PC-9 (cell line): ENCODE measurements at regions not wholly inside any gene's neighbourhood (a gene's known extent, or its start where the extent isn't known, plus 50 kb on each side); places are given as distances from the start of the nearest gene placed in this dataset.

Source experiments
- BruUV-seq: library from RNA; stranded (reverse); fragments of 400-500 nt; replicated peaks from 2 replicates; lab custom pipeline; 2021; lab: Mats Ljungman, UMichigan
- CTCF ChIA-PET: fragments of 300-600 bp; sonication (Branson Sonifier 250); formaldehyde crosslinking; loops from one replicate; lab custom pipeline; 2022; ENCODE audit warnings: antibody characterized with exemption; lab: Charles Lee
- POLR2A ChIA-PET: fragments of 300-600 bp; sonication (Branson Sonifier 250); formaldehyde crosslinking; loops from one replicate; lab custom pipeline; 2022; ENCODE audit warnings: antibody characterized with exemption; ENCODE audit not compliant: unreplicated experiment; lab: Charles Lee
- DNase-seq, 2 experiments: peaks; one replicate each; pipeline versions ENCODE4 v3.0.0 to v3.0.0-alpha.2; 2015 to 2022; ENCODE audit warnings: mixed read lengths in 1 of 2
- H2AFZ ChIP-seq: fragments of 200-600 bp; sonication (generic); 2 replicates; pipeline ENCODE4 v1.8.1; 2017; ENCODE audit warnings: antibody characterized with exemption
- H3F3A ChIP-seq: fragments of 200-600 bp; sonication (generic); 2 replicates; pipeline ENCODE4 v1.8.1; 2017; ENCODE audit warnings: antibody characterized with exemption, mild to moderate bottlenecking, low read depth; ENCODE audit not compliant: insufficient read depth
- H3K27ac ChIP-seq: fragments of 200-600 bp; sonication (generic); 2 replicates; pipeline ENCODE4 v1.6.1; 2016; ENCODE audit warnings: mixed run types
- H3K27me3 ChIP-seq: fragments of 200-600 bp; sonication (generic); 2 replicates; pipeline ENCODE4 v1.6.1; 2016; ENCODE audit warnings: low read depth, mixed run types; ENCODE audit not compliant: insufficient read depth
- H3K36me3 ChIP-seq: fragments of 200-600 bp; sonication (generic); 2 replicates; pipeline ENCODE4 v1.6.1; 2016; ENCODE audit warnings: low read depth, mixed run types
- H3K4me1 ChIP-seq: fragments of 200-600 bp; sonication (generic); replicated peaks from 2 replicates; pipeline ENCODE4 v1.6.1; 2016; ENCODE audit warnings: mixed run types; ENCODE audit not compliant: insufficient read depth
- H3K4me2 ChIP-seq: fragments of 200-600 bp; sonication (generic); 2 replicates; pipeline ENCODE4 v1.6.1; 2017; ENCODE audit warnings: mixed run types
- H3K4me3 ChIP-seq: fragments of 200-600 bp; sonication (generic); 2 replicates; pipeline ENCODE4 v1.6.1; 2016; ENCODE audit warnings: mixed run types
- H3K79me2 ChIP-seq: fragments of 200-600 bp; sonication (generic); 2 replicates; pipeline ENCODE4 v1.6.1; 2017; ENCODE audit warnings: low read depth, mixed run types
- H3K9me2 ChIP-seq: fragments of 200-600 bp; sonication (generic); 2 replicates; pipeline ENCODE4 v1.8.1; 2017; ENCODE audit warnings: mild to moderate bottlenecking; ENCODE audit not compliant: insufficient read depth
- H3K9me3 ChIP-seq: fragments of 200-600 bp; sonication (generic); 2 replicates; pipeline ENCODE4 v1.8.1; 2016; ENCODE audit warnings: low read depth; ENCODE audit not compliant: insufficient read depth
- H4K20me1 ChIP-seq: fragments of 200-600 bp; sonication (generic); 2 replicates; pipeline ENCODE4 v1.8.1; 2017; ENCODE audit not compliant: insufficient read depth
- CTCF ChIP-seq: fragments of 200-600 bp; sonication (generic); conservative IDR thresholded peaks from 2 replicates; pipeline ENCODE4 v1.6.1; 2017; ENCODE audit warnings: mixed run types, antibody characterized with exemption, mild to moderate bottlenecking, moderate library complexity
- EZH2 ChIP-seq: fragments of 200-600 bp; sonication (generic); IDR thresholded peaks from 2 replicates; pipeline ENCODE4 v1.8.0; 2017; ENCODE audit warnings: antibody characterized with exemption, low read depth
- intact Hi-C: fragments of 100-400 bp; cut with micrococcal nuclease; formaldehyde crosslinking; loops from one replicate; pipeline ENCODE4 v1.10.0; 2022; ENCODE audit not compliant: unreplicated experiment

GRCh38 chrX:40863671-40864070 lies 128.3 kb upstream of the MED14 start:
- ChIA-PET CTCF (no interaction called here), POLR2A (no interaction called here)
- no peaks in the 10 kb centered on the region for H3K9me3 ChIP-seq
- H3F3A ChIP-seq = no peaks in the 10 kb centered on the region
- H3K27me3 ChIP-seq = no peaks in the 10 kb centered on the region
- no peak overlapping the region for H3K27ac ChIP-seq
- H4K20me1 ChIP-seq = no peaks in the 10 kb centered on the region
- no peak overlapping the region for H2AFZ ChIP-seq
- no peak overlapping the region for H3K4me3 ChIP-seq
- H3K9me2 ChIP-seq = no peaks in the 10 kb centered on the region
- no peak for DNase-seq
- H3K4me1 ChIP-seq = no peaks in the 10 kb centered on the region
- no TSS peak for BruUV-seq
- no peaks in the 10 kb centered on the region for H3K36me3 ChIP-seq
- H3K4me2 ChIP-seq = no peak overlapping the region
- TF ChIP-seq CTCF = no peak
- TF ChIP-seq EZH2 = no peak
- H3K79me2 ChIP-seq = no peaks in the 10 kb centered on the region
- intact Hi-C loops = no loop called here

- Histone ChIP-seq H3K27ac (no peak overlapping the region), H3K4me2 (no peak overlapping the region), H2AFZ (no peak overlapping the region), H3F3A (no peaks in the 10 kb centered on the region), H3K4me3 (no peak overlapping the region), H3K27me3 (no peaks in the 10 kb centered on the region), H3K9me2 (no peaks in the 10 kb centered on the region), H3K9me3 (no peaks in the 10 kb centered on the region), H3K4me1 (no peaks in the 10 kb centered on the region), H3K79me2 (no peaks in the 10 kb centered on the region), H4K20me1 (no peaks in the 10 kb centered on the region), H3K36me3 (no peaks in the 10 kb centered on the region)
- TF ChIP-seq CTCF (no peak), EZH2 (no peak)
- DNase-seq = no peak
- BruUV-seq = no TSS peak
- ChIA-PET POLR2A (no interaction called here), CTCF (no interaction called here)
- intact Hi-C loops = no loop called here
Observed at GRCh38 chrX:40864972-40865371, 129.6 kb upstream of the MED14 start.

- H3F3A ChIP-seq = no peaks in the 10 kb centered on the region
- H3K36me3 ChIP-seq = no peaks in the 10 kb centered on the region
- no peak overlapping the region for H3K4me2 ChIP-seq
- no peaks in the 10 kb centered on the region for H3K4me1 ChIP-seq
- ChIA-PET POLR2A (no interaction called here), CTCF (interaction anchor here (0.5 kb wide), 1 partner anchor 546 kb away, joined by 6 read pairs; no protein-coding TSS in a partner anchor)
- no peaks in the 10 kb centered on the region for H3K79me2 ChIP-seq
- H2AFZ ChIP-seq = no peak overlapping the region
- BruUV-seq = no TSS peak
- H3K9me2 ChIP-seq = no peaks in the 10 kb centered on the region
- H3K27me3 ChIP-seq = no peaks in the 10 kb centered on the region
- no peaks in the 10 kb centered on the region for H4K20me1 ChIP-seq
- H3K4me3 ChIP-seq = no peak overlapping the region
- TF ChIP-seq EZH2 (no peak), CTCF (no peak)
- intact Hi-C loops = no loop called here
- no peaks in the 10 kb centered on the region for H3K9me3 ChIP-seq
- DNase-seq = no peak
- H3K27ac ChIP-seq = no peak overlapping the region
Observed at GRCh38 chrX:40866893-40867292, 131.6 kb upstream of the MED14 start.
